ENCODE measurements at regions not wholly inside any gene's neighbourhood (a gene's known extent, or its start where the extent isn't known, plus 50 kb on each side); places are given as distances from the start of the nearest gene placed in this dataset.

DNA sequence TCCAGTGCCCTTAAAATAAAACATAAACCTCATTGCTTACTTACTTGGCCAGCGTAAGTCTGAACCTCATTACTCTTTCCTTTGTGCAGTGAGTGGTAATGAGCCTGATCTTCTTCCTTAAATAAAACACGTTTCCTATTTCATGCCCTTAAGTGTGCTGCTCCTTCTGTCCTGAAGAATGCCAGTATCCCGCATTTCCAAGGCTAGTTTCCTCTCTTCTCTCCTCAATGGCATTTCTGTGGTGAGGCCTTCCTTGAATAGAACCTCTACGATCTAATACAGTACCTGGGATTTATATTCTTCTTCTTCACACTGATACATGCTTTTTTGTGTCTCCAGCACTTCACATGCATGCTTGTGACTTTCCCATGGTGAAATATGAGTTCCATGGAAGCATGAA lies 523.4 kb upstream of the CDH4 start:
- H3K4me3 ChIP-seq (ENCODE audit: insufficient read depth, low read length, poor library complexity, severe bottlenecking): no peak overlapping the region
- no peaks in the 10 kb centered on the region for H3K9me3 ChIP-seq (ENCODE audit: insufficient read depth, low read length)
- H3K79me2 ChIP-seq (ENCODE audit: insufficient read depth, low read length): no peaks in the 10 kb centered on the region
- no peaks in the 10 kb centered on the region for H3K27me3 ChIP-seq (ENCODE audit: low read length)
- no peaks in the 10 kb centered on the region for H3K9me2 ChIP-seq (replicated peaks; ENCODE audit: insufficient read depth, low read length)
- TF ChIP-seq, protein P1, sequence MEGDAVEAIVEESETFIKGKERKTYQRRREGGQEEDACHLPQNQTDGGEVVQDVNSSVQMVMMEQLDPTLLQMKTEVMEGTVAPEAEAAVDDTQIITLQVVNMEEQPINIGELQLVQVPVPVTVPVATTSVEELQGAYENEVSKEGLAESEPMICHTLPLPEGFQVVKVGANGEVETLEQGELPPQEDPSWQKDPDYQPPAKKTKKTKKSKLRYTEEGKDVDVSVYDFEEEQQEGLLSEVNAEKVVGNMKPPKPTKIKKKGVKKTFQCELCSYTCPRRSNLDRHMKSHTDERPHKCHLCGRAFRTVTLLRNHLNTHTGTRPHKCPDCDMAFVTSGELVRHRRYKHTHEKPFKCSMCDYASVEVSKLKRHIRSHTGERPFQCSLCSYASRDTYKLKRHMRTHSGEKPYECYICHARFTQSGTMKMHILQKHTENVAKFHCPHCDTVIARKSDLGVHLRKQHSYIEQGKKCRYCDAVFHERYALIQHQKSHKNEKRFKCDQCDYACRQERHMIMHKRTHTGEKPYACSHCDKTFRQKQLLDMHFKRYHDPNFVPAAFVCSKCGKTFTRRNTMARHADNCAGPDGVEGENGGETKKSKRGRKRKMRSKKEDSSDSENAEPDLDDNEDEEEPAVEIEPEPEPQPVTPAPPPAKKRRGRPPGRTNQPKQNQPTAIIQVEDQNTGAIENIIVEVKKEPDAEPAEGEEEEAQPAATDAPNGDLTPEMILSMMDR (IDR thresholded peaks at IDR 0.05; ENCODE audit: insufficient read depth, low read length, poor library complexity, severe bottlenecking): no peak
- no peak for TF ChIP-seq EZH2phosphoT487 (conservative IDR thresholded peaks at IDR 0.05; ENCODE audit: low read length)
- H3K9ac ChIP-seq (ENCODE audit: low read length): no peak overlapping the region
- H3K27ac ChIP-seq (ENCODE audit: low read depth, low read length): no peak overlapping the region
- no peaks in the 10 kb centered on the region for H4K20me1 ChIP-seq (ENCODE audit: low read depth, low read length)
- no peaks in the 10 kb centered on the region for H3K36me3 ChIP-seq (ENCODE audit: low read length)
- no peak overlapping the region for H2AFZ ChIP-seq (ENCODE audit: low read depth, low read length, severe bottlenecking)
- no peak overlapping the region for H3K4me2 ChIP-seq (ENCODE audit: low read depth, low read length, poor library complexity, severe bottlenecking)
- no peaks in the 10 kb centered on the region for H3F3A ChIP-seq (ENCODE audit: insufficient read depth)

DNA sequence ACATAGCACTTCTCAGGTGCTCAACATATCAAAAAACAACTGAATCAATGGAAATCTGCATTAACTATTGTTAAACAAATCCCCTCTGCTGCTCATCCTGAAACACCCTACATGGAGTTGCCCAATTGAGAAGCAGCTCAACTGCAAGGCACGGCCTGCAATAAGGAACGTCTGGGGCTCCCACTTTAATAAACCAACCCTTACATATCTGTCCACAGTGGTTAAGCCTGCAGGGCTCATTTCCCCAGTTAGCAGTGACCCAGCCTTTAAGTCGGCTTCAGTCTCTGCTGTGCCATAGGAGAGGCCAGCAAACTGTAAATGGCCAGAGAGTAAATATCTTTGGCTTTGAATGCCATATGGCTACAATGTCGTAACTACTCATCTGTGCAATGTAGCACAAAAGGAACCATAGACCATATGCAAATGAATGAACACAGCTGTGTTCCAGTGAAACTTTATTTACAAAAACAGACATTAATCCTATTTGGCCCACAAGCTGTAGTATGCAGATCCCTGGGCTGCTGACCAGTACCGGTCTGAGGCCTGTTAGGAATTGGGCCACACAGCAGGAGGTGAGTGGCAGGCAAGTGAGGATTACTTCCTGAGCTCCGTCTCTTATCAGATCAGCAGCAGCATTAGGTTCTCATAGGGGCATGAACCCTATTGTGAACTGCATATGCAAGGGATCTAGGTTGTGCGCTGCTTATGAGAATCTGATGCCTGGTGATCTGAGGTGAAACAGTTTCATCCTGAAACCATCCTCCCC lies 522.7 kb upstream of the CDH4 start:
- Histone ChIP-seq H2AFZ (ENCODE audit: low read depth, low read length, severe bottlenecking) (no peak overlapping the region), H3K9me2 (replicated peaks; ENCODE audit: insufficient read depth, low read length) (no peaks in the 10 kb centered on the region), H3F3A (ENCODE audit: insufficient read depth) (no peaks in the 10 kb centered on the region), H3K9ac (ENCODE audit: low read length) (no peak overlapping the region), H3K27ac (ENCODE audit: low read depth, low read length) (no peak overlapping the region), H3K4me3 (ENCODE audit: insufficient read depth, low read length, poor library complexity, severe bottlenecking) (no peak overlapping the region), H4K20me1 (ENCODE audit: low read depth, low read length) (no peaks in the 10 kb centered on the region), H3K79me2 (ENCODE audit: insufficient read depth, low read length) (no peaks in the 10 kb centered on the region), H3K4me2 (ENCODE audit: low read depth, low read length, poor library complexity, severe bottlenecking) (no peak overlapping the region), H3K36me3 (ENCODE audit: low read length) (no peaks in the 10 kb centered on the region), H3K9me3 (ENCODE audit: insufficient read depth, low read length) (no peaks in the 10 kb centered on the region), H3K27me3 (ENCODE audit: low read length) (no peaks in the 10 kb centered on the region)
- TF ChIP-seq, protein P1 (IDR thresholded peaks at IDR 0.05; ENCODE audit: insufficient read depth, low read length, poor library complexity, severe bottlenecking): no peak
- no peak for TF ChIP-seq EZH2phosphoT487 (conservative IDR thresholded peaks at IDR 0.05; ENCODE audit: low read length)

DNA sequence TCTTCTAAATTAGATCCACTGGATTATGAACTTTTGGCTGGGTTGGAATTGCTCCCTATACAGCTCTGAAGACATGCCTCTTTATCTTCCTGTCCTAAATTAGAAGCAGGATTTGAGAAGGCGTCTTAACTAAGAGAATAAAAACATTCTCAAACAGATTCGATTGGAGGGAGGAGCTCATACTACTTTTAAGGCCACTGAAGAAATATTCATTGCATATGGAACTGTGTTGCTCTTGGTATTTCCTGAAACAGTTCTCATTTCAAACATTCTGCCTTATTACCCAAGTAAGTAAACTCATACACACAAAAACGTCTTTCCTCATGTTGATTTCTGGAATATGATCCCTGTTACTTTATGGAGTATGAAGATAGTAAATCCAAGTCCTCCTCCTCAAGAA lies 519.7 kb upstream of the CDH4 start:
- no peak overlapping the region for H3K27ac ChIP-seq (ENCODE audit: low read depth, low read length)
- H2AFZ ChIP-seq (ENCODE audit: low read depth, low read length, severe bottlenecking): no peak overlapping the region
- H3K36me3 ChIP-seq (ENCODE audit: low read length): no peaks in the 10 kb centered on the region
- no peaks in the 10 kb centered on the region for H4K20me1 ChIP-seq (ENCODE audit: low read depth, low read length)
- H3F3A ChIP-seq (ENCODE audit: insufficient read depth): no peaks in the 10 kb centered on the region
- TF ChIP-seq, protein P1 (IDR thresholded peaks at IDR 0.05; ENCODE audit: insufficient read depth, low read length, poor library complexity, severe bottlenecking): no peak
- no peak for TF ChIP-seq EZH2phosphoT487 (conservative IDR thresholded peaks at IDR 0.05; ENCODE audit: low read length)
- no peaks in the 10 kb centered on the region for H3K9me2 ChIP-seq (replicated peaks; ENCODE audit: insufficient read depth, low read length)
- no peak overlapping the region for H3K9ac ChIP-seq (ENCODE audit: low read length)
- no peaks in the 10 kb centered on the region for H3K27me3 ChIP-seq (ENCODE audit: low read length)
- no peak overlapping the region for H3K4me2 ChIP-seq (ENCODE audit: low read depth, low read length, poor library complexity, severe bottlenecking)
- H3K9me3 ChIP-seq (ENCODE audit: insufficient read depth, low read length): no peaks in the 10 kb centered on the region
- H3K4me3 ChIP-seq (ENCODE audit: insufficient read depth, low read length, poor library complexity, severe bottlenecking): no peak overlapping the region
- no peaks in the 10 kb centered on the region for H3K79me2 ChIP-seq (ENCODE audit: insufficient read depth, low read length)
